ENCODE measurements at regions not wholly inside any gene's neighbourhood (a gene's known extent, or its start where the extent isn't known, plus 50 kb on each side); places are given as distances from the start of the nearest gene placed in this dataset.
"Not testable (repeated sequence)": the region's sequence is repeated elsewhere in the genome, so short reads cannot be mapped to it uniquely, and the experiment has no call there.

DNA sequence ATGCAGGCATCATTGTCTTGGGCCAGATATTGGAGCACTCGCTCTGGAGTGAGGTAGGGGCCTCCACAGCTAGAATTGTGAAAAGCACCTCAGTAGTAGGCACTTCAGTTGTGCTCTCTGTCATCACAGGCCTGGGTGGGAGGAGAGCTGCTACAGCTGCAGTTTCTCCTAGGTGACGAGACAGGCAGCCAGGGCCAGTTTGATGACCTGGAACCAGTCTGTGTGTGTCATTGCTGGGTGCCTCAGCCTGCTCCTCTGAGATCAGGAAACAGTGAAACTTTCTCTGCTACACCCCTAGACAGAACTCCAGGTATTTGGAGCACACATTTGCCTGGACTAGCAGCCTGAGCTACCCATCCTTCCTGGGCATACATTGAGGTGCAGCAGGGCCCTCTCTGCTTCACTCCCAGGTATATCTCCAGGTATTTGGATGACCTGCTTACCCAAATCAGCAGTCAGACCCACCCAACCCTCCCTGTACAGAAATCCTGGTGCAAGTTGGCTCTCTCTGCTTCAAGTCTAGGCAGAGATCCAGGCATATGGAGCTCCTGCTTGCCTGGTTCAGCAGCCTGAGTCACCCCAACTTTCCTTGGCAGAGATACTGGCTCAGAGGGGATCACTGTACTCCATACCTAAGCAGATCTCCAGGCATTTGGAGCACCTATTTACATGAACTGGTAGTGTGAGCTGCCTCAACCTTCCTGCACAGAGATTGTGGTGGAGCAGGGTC, 54.3 kb upstream of the SGO1 start (continued):
- TF ChIP-seq HCFC1 (IDR thresholded peaks at IDR 0.05; ENCODE audit: low read length): no peak

DNA sequence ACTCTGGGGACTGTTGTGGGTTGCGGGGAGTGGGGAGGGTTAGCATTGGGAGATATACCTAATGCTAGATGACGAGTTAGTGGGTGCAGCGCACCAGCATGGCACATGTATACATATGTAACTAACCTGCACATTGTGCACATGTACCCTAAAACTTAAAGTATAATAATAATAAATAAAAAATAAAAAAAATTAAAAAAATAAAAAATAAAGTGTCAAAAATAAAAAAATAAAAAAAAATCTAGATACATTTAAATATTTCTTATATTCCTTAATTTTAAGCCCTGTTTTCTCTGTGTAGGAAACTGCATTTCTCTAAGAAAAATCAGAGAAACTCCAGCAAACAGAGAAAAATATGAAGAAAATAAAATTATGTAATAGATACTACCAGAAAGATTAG, 52.2 kb upstream of the SGO1 start:
- H3K4me1 ChIP-seq (ENCODE audit: control insufficient read depth, insufficient read depth, low read length); H3K9me3 ChIP-seq (replicated peaks; ENCODE audit: control insufficient read depth, insufficient read depth, low read length); POLR2A ChIA-PET; in situ Hi-C loops (cut with MboI); DNase-seq (ENCODE audit: low read depth, low spot score); CTCF ChIA-PET; H3K27me3 ChIP-seq (replicated peaks in 1 of 2; ENCODE audit: control insufficient read depth in 2 of 2, insufficient read depth in 2 of 2, low read length in 1 of 2); H3K36me3 ChIP-seq (ENCODE audit: control insufficient read depth in 2 of 2, insufficient read depth in 2 of 2, low read length in 1 of 2); H3K9ac ChIP-seq (ENCODE audit: control insufficient read depth, insufficient read depth, low read length); BruUV-seq (replicated peaks); RAD21 ChIA-PET (ENCODE audit: unreplicated experiment); H3K4me3 ChIP-seq; H3K27ac ChIP-seq (ENCODE audit: control insufficient read depth, insufficient read depth); intact Hi-C loops (cut with micrococcal nuclease; ENCODE audit: unreplicated experiment); H3K4me2 ChIP-seq (ENCODE audit: control insufficient read depth, insufficient read depth); H2AFZ ChIP-seq (ENCODE audit: control insufficient read depth, low read depth, low read length); H4K20me1 ChIP-seq (ENCODE audit: control insufficient read depth, insufficient read depth); ATAC-seq; SMC1A ChIA-PET (ENCODE audit: uncharacterized antibody, unreplicated experiment); H3K79me2 ChIP-seq (ENCODE audit: control insufficient read depth, insufficient read depth, low read length); FAIRE-seq: not testable (repeated sequence)
- WGBS (ENCODE audit: insufficient coverage, insufficient replicate concordance, low lambda C conversion rate, missing lambda C conversion rate): 75% methylated on average over 2 of the region's 3 CpGs

DNA sequence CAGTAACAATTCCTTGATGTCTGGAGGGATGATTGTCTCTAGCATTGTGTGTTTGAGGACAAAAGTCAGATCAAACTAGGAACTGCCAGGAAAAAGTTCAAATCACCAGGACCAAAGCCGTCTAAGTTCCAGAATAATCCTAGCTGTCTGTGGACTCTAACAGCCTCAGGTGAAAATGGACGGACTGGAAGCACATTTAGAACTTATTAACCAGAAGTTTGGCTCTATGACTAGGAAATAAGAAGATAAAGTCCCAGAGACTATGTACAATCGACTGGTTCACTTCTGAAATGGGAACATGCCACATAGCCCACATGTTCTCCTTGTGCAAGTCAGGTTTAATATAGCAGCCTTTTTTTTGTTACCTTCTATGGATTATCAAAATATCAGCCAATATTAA, 50.6 kb upstream of the SGO1 start:
- no TSS peak for BruUV-seq (replicated peaks)
- no peak overlapping the region for H3K27ac ChIP-seq (ENCODE audit: control insufficient read depth, insufficient read depth)
- 78% methylated on average over 3 of the region's 3 CpGs for WGBS (ENCODE audit: insufficient coverage, insufficient replicate concordance, low lambda C conversion rate, missing lambda C conversion rate)
- H3K79me2 ChIP-seq (ENCODE audit: control insufficient read depth, insufficient read depth, low read length): no peaks in the 10 kb centered on the region
- ChIA-PET POLR2A (no interaction called here), RAD21 (ENCODE audit: unreplicated experiment) (no interaction called here), SMC1A (ENCODE audit: uncharacterized antibody, unreplicated experiment) (no interaction called here), CTCF (no interaction called here)
- no peak for DNase-seq (ENCODE audit: low read depth, low spot score)
- no peak overlapping the region for H3K4me2 ChIP-seq (ENCODE audit: control insufficient read depth, insufficient read depth)
- H3K9ac ChIP-seq (ENCODE audit: control insufficient read depth, insufficient read depth, low read length): no peak overlapping the region
- no peaks in the 10 kb centered on the region for H4K20me1 ChIP-seq (ENCODE audit: control insufficient read depth, insufficient read depth)
- H3K9me3 ChIP-seq (replicated peaks; ENCODE audit: control insufficient read depth, insufficient read depth, low read length): no peaks in the 10 kb centered on the region; the same call in 2 of the 3 replicates
- no peak for FAIRE-seq
- H3K4me1 ChIP-seq (ENCODE audit: control insufficient read depth, insufficient read depth, low read length): no peaks in the 10 kb centered on the region
- intact Hi-C loops (cut with micrococcal nuclease; ENCODE audit: unreplicated experiment) (no loop called here), in situ Hi-C loops (cut with MboI) (no loop called here)
- no peak overlapping the region for H3K4me3 ChIP-seq
- no peaks in the 10 kb centered on the region for H3K27me3 ChIP-seq (replicated peaks in 1 of 2; ENCODE audit: control insufficient read depth in 2 of 2, insufficient read depth in 2 of 2, low read length in 1 of 2)
- no peaks in the 10 kb centered on the region for H3K36me3 ChIP-seq (ENCODE audit: control insufficient read depth in 2 of 2, insufficient read depth in 2 of 2, low read length in 1 of 2)
- no peak overlapping the region for H2AFZ ChIP-seq (ENCODE audit: control insufficient read depth, low read depth, low read length)
- no peak for ATAC-seq
- TF ChIP-seq RB1 (IDR thresholded peaks at IDR 0.05; ENCODE audit: borderline replicate concordance) (no peak), EGR1 (IDR thresholded peaks at IDR 0.05; ENCODE audit: borderline replicate concordance in 1 of 2, low read depth in 2 of 2, low read length in 2 of 2) (no peak), KAT2A (conservative IDR thresholded peaks at IDR 0.05; ENCODE audit: control insufficient read depth, low read depth, low read length) (no peak), BCL11A (IDR thresholded peaks at IDR 0.05; ENCODE audit: low read depth, low read length) (no peak), CHD2 (IDR thresholded peaks at IDR 0.05; ENCODE audit: borderline replicate concordance, low read depth, low read length) (no peak), SREBF1 (IDR thresholded peaks at IDR 0.05; ENCODE audit: low read length) (no peak)
- TF ChIP-seq, protein P1, sequence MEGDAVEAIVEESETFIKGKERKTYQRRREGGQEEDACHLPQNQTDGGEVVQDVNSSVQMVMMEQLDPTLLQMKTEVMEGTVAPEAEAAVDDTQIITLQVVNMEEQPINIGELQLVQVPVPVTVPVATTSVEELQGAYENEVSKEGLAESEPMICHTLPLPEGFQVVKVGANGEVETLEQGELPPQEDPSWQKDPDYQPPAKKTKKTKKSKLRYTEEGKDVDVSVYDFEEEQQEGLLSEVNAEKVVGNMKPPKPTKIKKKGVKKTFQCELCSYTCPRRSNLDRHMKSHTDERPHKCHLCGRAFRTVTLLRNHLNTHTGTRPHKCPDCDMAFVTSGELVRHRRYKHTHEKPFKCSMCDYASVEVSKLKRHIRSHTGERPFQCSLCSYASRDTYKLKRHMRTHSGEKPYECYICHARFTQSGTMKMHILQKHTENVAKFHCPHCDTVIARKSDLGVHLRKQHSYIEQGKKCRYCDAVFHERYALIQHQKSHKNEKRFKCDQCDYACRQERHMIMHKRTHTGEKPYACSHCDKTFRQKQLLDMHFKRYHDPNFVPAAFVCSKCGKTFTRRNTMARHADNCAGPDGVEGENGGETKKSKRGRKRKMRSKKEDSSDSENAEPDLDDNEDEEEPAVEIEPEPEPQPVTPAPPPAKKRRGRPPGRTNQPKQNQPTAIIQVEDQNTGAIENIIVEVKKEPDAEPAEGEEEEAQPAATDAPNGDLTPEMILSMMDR (IDR thresholded peaks at IDR 0.05 in 2 of 3, conservative IDR thresholded peaks at IDR 0.05 in 1 of 3; ENCODE audit: control insufficient read depth in 2 of 3, extremely low read depth in 1 of 3, insufficient read depth in 1 of 3, low read depth in 3 of 3, low read length in 3 of 3): no peak
- TF ChIP-seq, protein P2, sequence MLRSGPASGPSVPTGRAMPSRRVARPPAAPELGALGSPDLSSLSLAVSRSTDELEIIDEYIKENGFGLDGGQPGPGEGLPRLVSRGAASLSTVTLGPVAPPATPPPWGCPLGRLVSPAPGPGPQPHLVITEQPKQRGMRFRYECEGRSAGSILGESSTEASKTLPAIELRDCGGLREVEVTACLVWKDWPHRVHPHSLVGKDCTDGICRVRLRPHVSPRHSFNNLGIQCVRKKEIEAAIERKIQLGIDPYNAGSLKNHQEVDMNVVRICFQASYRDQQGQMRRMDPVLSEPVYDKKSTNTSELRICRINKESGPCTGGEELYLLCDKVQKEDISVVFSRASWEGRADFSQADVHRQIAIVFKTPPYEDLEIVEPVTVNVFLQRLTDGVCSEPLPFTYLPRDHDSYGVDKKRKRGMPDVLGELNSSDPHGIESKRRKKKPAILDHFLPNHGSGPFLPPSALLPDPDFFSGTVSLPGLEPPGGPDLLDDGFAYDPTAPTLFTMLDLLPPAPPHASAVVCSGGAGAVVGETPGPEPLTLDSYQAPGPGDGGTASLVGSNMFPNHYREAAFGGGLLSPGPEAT (IDR thresholded peaks at IDR 0.05; ENCODE audit: low read depth): no peak
